ENCODE measurements at regions not wholly inside any gene's neighbourhood (a gene's known extent, or its start where the extent isn't known, plus 50 kb on each side); places are given as distances from the start of the nearest gene placed in this dataset.

GRCh38 chr15:47573673-47574072, 143.6 kb upstream of the SEMA6D start:
- TF ChIP-seq POLR2AphosphoS5 (IDR thresholded peaks at IDR 0.05; ENCODE audit: low read depth, low read length) (no peak), POLR2A (IDR thresholded peaks at IDR 0.05; ENCODE audit: low read depth, low read length) (no peak), TAF1 (IDR thresholded peaks at IDR 0.05; ENCODE audit: borderline replicate concordance, low read depth, low read length) (no peak)
- FAIRE-seq (no peak), DNase-seq (ENCODE audit: insufficient read length) (no peak)

GRCh38 chr15:47577000-47577399, 140.3 kb upstream of the SEMA6D start:
- no peak for DNase-seq (ENCODE audit: insufficient read length)
- TF ChIP-seq POLR2AphosphoS5 (IDR thresholded peaks at IDR 0.05; ENCODE audit: low read depth, low read length) (no peak), POLR2A (IDR thresholded peaks at IDR 0.05; ENCODE audit: low read depth, low read length) (no peak), TAF1 (IDR thresholded peaks at IDR 0.05; ENCODE audit: borderline replicate concordance, low read depth, low read length) (no peak)
- no peak for FAIRE-seq

- no peak for TF ChIP-seq POLR2AphosphoS5 (IDR thresholded peaks at IDR 0.05; ENCODE audit: low read depth, low read length)
- no peak for FAIRE-seq
- DNase-seq (ENCODE audit: insufficient read length), result no peak
Observed at GRCh38 chr15:47577461-47577860, 139.8 kb upstream of the SEMA6D start.

GRCh38 chr15:47582233-47582632, 135.1 kb upstream of the SEMA6D start:
- FAIRE-seq (no peak), DNase-seq (ENCODE audit: insufficient read length) (no peak)
- TF ChIP-seq TAF1 (IDR thresholded peaks at IDR 0.05; ENCODE audit: borderline replicate concordance, low read depth, low read length), result no peak
- TF ChIP-seq POLR2A (IDR thresholded peaks at IDR 0.05; ENCODE audit: low read depth, low read length), result no peak
- no peak for TF ChIP-seq POLR2AphosphoS5 (IDR thresholded peaks at IDR 0.05; ENCODE audit: low read depth, low read length)

- TF ChIP-seq TAF1 (IDR thresholded peaks at IDR 0.05; ENCODE audit: borderline replicate concordance, low read depth, low read length) (no peak), POLR2AphosphoS5 (IDR thresholded peaks at IDR 0.05; ENCODE audit: low read depth, low read length) (no peak), POLR2A (IDR thresholded peaks at IDR 0.05; ENCODE audit: low read depth, low read length) (no peak)
- DNase-seq (ENCODE audit: insufficient read length), result no peak
- FAIRE-seq, result no peak
Observed at GRCh38 chr15:47584316-47584715, 133.0 kb upstream of the SEMA6D start.

- no peak for DNase-seq (ENCODE audit: insufficient read length)
- no peak for FAIRE-seq
- no peak for TF ChIP-seq POLR2A (IDR thresholded peaks at IDR 0.05; ENCODE audit: low read depth, low read length)
- TF ChIP-seq POLR2AphosphoS5 (IDR thresholded peaks at IDR 0.05; ENCODE audit: low read depth, low read length), result no peak
- TF ChIP-seq TAF1 (IDR thresholded peaks at IDR 0.05; ENCODE audit: borderline replicate concordance, low read depth, low read length), result no peak
Observed at GRCh38 chr15:47586653-47587224, 130.6 kb upstream of the SEMA6D start.

- DNase-seq (ENCODE audit: insufficient read length) (no peak), FAIRE-seq (no peak)
- TF ChIP-seq POLR2A (IDR thresholded peaks at IDR 0.05; ENCODE audit: low read depth, low read length), result no peak
- TF ChIP-seq POLR2AphosphoS5 (IDR thresholded peaks at IDR 0.05; ENCODE audit: low read depth, low read length), result no peak
- no peak for TF ChIP-seq TAF1 (IDR thresholded peaks at IDR 0.05; ENCODE audit: borderline replicate concordance, low read depth, low read length)
Observed at GRCh38 chr15:47587940-47588802, 129.1 kb upstream of the SEMA6D start.

- TF ChIP-seq POLR2AphosphoS5 (IDR thresholded peaks at IDR 0.05; ENCODE audit: low read depth, low read length), result no peak
- no peak for TF ChIP-seq TAF1 (IDR thresholded peaks at IDR 0.05; ENCODE audit: borderline replicate concordance, low read depth, low read length)
- TF ChIP-seq POLR2A (IDR thresholded peaks at IDR 0.05; ENCODE audit: low read depth, low read length), result no peak
- no peak for DNase-seq (ENCODE audit: insufficient read length)
- no peak for FAIRE-seq
Observed at GRCh38 chr15:47588958-47589357, 128.3 kb upstream of the SEMA6D start.

GRCh38 chr15:47598996-47599395, 118.3 kb upstream of the SEMA6D start:
- no peak for TF ChIP-seq POLR2AphosphoS5 (IDR thresholded peaks at IDR 0.05; ENCODE audit: low read depth, low read length)
- TF ChIP-seq TAF1 (IDR thresholded peaks at IDR 0.05; ENCODE audit: borderline replicate concordance, low read depth, low read length), result no peak
- TF ChIP-seq POLR2A (IDR thresholded peaks at IDR 0.05; ENCODE audit: low read depth, low read length), result no peak
- no peak for DNase-seq (ENCODE audit: insufficient read length)
- no peak for FAIRE-seq

GRCh38 chr15:47599806-47600205, 117.5 kb upstream of the SEMA6D start:
- TF ChIP-seq POLR2A (IDR thresholded peaks at IDR 0.05; ENCODE audit: low read depth, low read length) (no peak), TAF1 (IDR thresholded peaks at IDR 0.05; ENCODE audit: borderline replicate concordance, low read depth, low read length) (no peak), POLR2AphosphoS5 (IDR thresholded peaks at IDR 0.05; ENCODE audit: low read depth, low read length) (no peak)
- FAIRE-seq, result no peak
- DNase-seq (ENCODE audit: insufficient read length), result no peak

- DNase-seq (ENCODE audit: insufficient read length), result no peak
- TF ChIP-seq TAF1 (IDR thresholded peaks at IDR 0.05; ENCODE audit: borderline replicate concordance, low read depth, low read length), result no peak
- TF ChIP-seq POLR2A (IDR thresholded peaks at IDR 0.05; ENCODE audit: low read depth, low read length), result no peak
- TF ChIP-seq POLR2AphosphoS5 (IDR thresholded peaks at IDR 0.05; ENCODE audit: low read depth, low read length), result no peak
- FAIRE-seq, result no peak
Observed at GRCh38 chr15:47602121-47602520, 115.2 kb upstream of the SEMA6D start.

GRCh38 chr15:47603026-47603425, 114.3 kb upstream of the SEMA6D start:
- DNase-seq (ENCODE audit: insufficient read length) (no peak), FAIRE-seq (no peak)
- TF ChIP-seq TAF1 (IDR thresholded peaks at IDR 0.05; ENCODE audit: borderline replicate concordance, low read depth, low read length) (no peak), POLR2AphosphoS5 (IDR thresholded peaks at IDR 0.05; ENCODE audit: low read depth, low read length) (no peak), POLR2A (IDR thresholded peaks at IDR 0.05; ENCODE audit: low read depth, low read length) (no peak)

Data from GM12892 (cell line).